OCI-M2 (cell line): ENCODE measurements at regions not wholly inside any gene's neighbourhood (a gene's known extent, or its start where the extent isn't known, plus 50 kb on each side); places are given as distances from the start of the nearest gene placed in this dataset.

Experiments
- DNase-seq: peaks from one replicate; lab custom pipeline; 2025; ENCODE audit not compliant: unreplicated experiment; lab: John Stamatoyannopoulos, UW

- DNase-seq = no peak
Observed at GRCh38 chr2:122210065-122210464, 454.6 kb downstream of the TSN start.

DNA sequence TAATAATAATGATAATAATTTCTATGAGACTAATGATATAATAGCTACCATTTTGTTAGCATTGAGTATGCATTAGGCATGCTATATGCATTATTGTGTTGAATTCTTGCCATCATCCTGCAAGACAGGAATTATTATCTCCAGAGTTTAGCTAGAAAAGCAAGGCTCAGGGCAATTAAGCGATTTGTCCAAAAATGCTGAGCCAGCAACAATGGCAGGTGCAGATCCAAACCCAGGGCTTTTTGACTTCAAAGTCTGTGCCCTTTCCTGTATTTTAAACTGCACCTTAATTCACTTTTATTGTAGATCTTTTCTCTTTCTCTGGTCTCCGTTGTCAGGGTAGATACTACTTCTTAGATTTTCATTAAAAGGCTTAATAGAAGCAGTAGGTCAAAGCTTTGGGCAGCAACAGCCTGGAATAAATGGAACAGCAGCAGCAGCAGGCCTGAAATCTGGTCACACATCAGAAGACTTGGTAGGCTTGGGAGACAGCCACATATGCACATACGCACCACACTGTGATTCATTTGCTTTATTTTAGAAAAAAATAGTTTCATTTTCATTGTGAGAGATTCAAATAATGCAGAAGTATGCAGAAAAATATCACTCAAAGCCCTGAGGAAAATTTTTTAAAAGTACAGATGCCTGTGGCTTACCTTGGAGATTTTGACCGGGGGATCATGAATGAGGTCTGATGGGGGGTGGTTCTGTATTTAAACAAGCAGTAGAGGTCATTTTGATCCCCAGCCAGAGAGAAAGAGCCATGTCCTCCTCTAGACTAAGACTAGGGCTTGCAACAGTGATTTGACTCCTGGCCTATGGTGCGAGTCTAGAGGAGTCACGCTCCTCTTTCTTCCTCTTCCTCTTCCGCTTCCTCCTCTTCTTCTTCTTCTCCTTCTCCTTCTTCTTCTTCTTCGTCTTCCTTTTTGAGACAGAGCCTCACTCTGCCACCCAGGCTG, 455.7 kb downstream of the TSN start:
- DNase-seq = no peak

DNA sequence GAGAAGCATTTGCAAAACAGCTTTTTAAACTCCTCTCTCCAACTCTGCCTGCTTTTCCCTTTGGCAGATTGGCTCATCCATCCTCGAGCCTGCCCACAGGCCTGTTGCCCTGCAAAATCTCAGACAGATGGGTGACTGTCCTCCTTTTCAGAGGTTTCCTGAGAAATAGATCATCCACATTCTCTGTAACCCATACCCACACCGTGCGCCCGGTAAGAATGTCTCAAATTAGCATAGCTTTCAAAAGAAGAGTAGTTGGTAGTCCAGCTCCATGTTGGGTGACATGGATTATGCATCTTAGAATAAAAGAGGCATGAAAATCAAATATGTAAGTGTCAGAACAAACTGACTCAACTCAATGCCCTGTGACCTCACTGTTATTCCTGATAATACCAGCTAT, 457.9 kb downstream of the TSN start:
- DNase-seq = no peak

DNA sequence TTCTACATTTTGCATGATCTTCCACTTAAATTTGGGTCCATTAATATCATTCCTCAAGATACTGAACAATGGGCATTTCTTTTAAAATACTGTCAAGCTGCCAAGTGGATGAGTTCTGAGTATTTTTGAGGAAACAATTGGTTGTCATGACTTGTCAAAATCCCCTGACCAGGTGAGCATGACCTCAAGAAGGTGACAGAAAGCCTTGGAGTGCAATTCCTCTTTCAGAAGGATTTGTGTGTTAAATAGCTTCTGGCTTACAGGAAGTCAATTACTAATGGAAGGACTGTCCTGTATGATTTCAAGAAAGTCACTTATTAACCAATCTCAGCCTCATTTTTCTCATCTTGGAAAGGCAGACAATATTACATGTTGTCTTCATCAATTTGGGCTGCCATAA, 460.6 kb downstream of the TSN start:
- no peak for DNase-seq

GRCh38 chr2:122216901-122217300, 461.4 kb downstream of the TSN start:
- no peak for DNase-seq

DNA sequence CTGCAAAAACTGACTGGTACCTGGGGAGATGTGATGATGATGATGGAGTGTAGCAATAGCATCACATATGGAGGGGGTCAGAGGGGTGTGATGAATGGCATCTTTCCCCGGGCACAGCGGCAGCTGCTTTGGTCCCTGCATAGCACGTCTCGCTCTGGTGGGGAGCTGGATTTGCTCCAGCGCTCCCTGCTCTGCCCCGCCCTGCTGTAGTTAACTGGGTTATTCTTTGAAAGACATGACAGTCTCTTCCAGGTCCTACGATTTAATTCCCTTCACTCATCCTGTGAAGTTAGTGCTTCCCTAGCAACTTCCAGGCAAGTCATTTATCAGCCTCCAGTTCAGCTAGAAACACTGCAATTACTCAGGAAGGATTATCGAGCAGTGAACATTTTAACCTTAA, 463.1 kb downstream of the TSN start:
- DNase-seq = no peak

GRCh38 chr2:122219504-122219903, 464.1 kb downstream of the TSN start:
- DNase-seq = no peak

GRCh38 chr2:122221665-122222064, 466.2 kb downstream of the TSN start:
- DNase-seq = no peak

DNA sequence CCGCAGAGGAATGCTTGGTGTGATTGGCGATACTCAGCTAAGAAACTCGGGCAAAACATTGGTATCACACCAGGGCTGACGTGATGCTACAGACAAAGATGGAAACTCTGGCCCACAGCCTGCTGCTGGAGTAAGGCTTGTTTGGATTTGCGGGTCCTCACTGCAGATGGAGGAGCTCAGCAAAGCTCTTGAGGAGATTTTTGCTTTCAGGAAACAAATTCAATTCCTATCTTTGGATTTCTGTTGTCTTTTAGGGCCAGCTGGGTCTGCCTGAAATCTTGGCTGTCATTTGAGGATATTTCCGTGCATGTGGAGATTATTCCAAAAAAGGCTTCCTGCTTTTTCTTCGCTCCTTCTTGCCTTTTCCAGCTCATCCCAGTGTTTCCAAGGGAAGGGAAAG, 475.8 kb downstream of the TSN start:
- DNase-seq = no peak

DNA sequence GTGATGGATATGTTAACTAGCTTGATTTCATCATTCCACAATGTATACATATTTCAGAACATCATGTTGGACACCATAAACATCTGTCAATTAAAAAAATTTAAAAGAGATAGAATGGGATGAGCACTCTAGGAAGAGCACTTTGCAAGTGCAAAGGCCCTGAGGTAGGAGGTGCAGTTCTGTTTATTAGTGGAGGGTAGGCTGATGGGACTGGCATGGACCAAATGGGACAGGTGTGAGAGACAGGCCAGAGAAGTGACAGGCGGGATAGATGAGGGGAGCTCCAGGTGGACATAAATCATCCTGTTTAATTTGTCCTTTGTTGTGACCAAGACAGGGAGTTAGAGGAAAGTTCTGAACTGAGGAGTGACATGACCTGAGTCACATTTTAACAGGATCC, 477.9 kb downstream of the TSN start:
- no peak for DNase-seq

DNA sequence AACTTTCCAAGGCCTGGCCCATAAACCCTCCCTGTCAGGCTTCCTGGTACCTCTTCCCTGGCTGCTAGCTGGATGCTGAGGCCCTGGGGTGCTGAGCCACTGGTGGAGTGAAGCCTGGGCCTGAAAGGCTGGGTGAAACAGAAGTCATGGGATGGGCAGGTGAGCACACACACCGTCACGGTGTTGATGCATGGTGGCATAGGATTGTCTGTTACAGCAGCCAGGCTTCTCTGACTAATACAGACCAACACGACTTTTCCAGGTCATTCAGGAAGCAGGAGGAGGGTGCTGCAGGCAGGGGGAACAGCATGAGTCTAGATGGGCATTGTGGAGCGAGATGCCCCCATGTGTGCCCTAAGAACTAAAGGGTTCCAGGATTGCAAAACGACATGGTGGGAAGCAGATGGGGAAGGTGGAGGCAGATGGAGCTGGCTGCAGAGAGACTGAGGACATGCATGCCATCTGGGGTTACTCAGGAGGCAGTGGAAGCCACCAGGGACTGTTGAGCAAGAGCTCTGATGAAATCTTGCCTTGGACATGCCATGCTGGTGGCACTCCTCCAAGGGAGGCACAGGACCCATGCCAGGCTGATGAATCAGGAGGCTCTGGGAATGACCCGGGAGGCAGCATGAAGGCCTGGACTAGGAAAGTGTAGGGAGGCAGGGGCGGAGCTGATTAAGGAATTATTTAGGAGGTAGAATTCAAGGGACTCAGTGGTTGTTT, 480.9 kb downstream of the TSN start:
- DNase-seq = no peak

DNA sequence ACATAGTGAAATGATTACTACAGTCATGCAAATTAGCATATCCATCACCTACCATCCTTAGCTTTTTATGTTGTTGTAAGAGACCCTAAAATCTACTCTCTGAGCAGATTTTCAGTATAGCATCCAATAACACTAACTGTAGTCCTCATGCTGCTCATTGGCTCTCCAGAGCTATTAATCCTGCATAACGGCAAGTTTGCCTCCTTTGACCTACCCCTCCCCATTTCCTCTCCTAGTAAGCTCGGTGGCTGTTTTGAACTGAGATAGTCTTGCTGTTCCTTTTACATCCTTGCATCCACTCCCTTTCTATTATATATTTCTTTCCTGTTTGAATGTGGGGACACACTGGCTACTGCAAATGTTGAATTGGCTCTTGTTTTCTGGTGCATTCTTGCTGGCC, 481.5 kb downstream of the TSN start:
- no peak for DNase-seq

DNA sequence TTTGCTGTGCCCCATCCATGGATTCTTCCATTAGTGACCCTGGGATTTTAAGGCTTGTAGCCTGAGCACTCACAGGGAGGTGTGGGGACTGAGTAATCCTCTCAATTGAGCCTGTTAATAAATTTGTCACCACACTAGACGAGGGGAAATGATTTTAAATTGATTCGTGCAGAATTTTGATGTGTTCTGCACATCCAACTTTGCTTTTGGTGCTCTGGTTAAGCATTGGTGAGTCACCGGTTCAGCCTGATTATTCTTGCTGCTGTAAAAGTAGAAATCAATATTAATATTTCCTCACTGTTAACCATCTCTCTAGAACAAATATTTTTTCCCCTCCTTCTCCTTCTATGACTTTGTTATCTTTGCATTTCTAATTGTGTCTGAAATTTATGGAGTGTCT, 482.0 kb downstream of the TSN start:
- DNase-seq = no peak

DNA sequence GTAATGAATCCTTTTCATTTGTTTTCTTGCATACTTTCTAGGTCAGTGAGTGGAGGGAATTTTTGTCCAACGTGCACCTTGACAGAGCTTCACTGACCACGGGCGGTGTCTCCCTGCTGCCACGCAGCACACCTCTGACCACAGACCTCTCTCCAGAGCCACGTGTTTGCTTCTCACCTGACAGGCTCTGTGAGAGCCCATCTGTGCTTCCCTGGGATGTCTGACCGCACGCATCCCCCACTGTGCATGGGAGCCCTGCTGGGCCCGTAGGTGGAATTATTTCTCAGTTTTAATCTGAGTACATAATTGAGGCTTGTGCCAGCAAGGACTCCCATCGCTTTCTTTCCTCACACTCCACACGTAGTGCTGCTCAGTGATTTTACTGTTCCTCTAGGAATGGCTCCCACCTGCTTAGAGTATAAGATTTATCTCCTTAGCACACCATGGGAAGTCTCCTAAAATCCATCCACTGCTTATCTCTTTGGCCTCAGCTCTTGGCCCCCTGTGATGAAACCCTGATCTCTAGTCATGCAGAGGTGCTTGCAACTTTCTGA, 482.6 kb downstream of the TSN start:
- no peak for DNase-seq

- DNase-seq = no peak
Observed at GRCh38 chr2:122239440-122239839, 484.0 kb downstream of the TSN start.

- DNase-seq = no peak
Observed at GRCh38 chr2:122244598-122245229, 489.3 kb downstream of the TSN start.

- no peak for DNase-seq
Observed at GRCh38 chr2:122249673-122250072, 494.2 kb downstream of the TSN start.

GRCh38 chr2:122251158-122251557, 495.7 kb downstream of the TSN start:
- no peak for DNase-seq

DNA sequence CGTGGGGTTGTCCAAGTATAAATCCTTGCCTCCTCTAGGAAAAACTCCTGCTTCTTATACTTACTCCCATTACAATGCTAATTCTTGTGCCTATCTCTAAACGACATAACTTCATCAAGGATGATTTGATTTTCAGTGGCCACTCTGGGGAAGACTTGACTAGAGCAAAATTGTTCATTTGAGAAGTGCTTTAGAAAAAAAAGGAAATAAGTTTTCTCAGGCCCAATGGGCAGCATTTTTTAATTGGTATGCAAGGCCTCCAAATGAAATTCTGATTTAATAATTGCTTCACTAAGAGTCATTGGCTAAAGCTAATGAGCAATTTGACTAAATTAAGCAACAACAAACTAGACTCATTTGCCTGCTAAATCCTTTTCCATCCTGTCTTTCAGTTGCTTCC, 496.1 kb downstream of the TSN start:
- DNase-seq = no peak

DNA sequence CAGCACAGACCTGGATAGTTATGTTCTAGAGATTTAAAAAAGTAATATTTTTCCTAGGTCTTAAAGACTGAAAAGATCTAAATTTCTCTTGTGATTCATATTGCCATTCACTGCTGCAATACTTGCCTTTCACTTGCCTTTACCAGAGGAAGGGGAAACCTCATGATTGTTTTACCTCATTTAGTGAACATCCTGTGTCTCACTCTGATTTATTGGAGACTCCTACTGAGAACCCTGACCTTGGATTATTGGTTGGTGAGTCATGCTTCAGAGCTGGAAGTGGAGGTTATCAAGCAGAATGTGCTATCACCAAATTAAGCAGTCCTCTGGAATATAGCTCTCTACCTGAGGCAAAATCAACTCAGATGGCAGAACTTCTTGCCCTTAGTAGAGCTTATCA, 500.5 kb downstream of the TSN start:
- DNase-seq = no peak

GRCh38 chr2:122261911-122262310, 506.5 kb downstream of the TSN start:
- DNase-seq = no peak

GRCh38 chr2:122263746-122264145, 508.3 kb downstream of the TSN start:
- no peak for DNase-seq
